WI38 (cell line): ENCODE measurements at regions not wholly inside any gene's neighbourhood (a gene's known extent, or its start where the extent isn't known, plus 50 kb on each side); places are given as distances from the start of the nearest gene placed in this dataset.

ENCODE experiments used
- H3K4me3 ChIP-seq: 2 replicates; pipeline ENCODE4 v1.5.1; 2011; ENCODE audit warnings: low read depth, mild to moderate bottlenecking, control low read depth, low read length
- TF ChIP-seq, protein P1 (sequence below): IDR thresholded peaks from 2 replicates; pipeline ENCODE4 v1.5.1; 2012; ENCODE audit warnings: low read depth, mild to moderate bottlenecking, control low read depth, low read length

DNA sequence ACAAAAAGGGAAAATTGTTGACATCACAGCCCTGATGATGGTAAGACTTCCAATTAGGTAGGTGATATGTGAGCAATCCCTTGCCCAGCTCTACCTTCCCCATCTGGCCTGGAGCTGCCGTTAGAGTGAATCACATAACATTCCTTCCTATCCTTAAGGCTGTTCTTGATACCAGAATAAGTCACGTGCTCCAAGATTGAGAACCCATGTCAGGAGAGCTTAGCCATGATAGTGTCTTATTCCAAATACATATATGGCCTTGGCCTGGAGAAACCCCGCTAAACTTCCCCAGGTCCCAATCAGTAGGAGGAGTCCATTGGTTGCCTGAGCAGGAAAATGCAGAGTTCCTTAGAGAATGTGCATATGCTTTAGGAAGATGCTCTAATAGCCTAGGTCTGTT is 70.0 kb upstream of the ACVR2A start:
- TF ChIP-seq, protein P1, sequence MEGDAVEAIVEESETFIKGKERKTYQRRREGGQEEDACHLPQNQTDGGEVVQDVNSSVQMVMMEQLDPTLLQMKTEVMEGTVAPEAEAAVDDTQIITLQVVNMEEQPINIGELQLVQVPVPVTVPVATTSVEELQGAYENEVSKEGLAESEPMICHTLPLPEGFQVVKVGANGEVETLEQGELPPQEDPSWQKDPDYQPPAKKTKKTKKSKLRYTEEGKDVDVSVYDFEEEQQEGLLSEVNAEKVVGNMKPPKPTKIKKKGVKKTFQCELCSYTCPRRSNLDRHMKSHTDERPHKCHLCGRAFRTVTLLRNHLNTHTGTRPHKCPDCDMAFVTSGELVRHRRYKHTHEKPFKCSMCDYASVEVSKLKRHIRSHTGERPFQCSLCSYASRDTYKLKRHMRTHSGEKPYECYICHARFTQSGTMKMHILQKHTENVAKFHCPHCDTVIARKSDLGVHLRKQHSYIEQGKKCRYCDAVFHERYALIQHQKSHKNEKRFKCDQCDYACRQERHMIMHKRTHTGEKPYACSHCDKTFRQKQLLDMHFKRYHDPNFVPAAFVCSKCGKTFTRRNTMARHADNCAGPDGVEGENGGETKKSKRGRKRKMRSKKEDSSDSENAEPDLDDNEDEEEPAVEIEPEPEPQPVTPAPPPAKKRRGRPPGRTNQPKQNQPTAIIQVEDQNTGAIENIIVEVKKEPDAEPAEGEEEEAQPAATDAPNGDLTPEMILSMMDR, result no peak

DNA sequence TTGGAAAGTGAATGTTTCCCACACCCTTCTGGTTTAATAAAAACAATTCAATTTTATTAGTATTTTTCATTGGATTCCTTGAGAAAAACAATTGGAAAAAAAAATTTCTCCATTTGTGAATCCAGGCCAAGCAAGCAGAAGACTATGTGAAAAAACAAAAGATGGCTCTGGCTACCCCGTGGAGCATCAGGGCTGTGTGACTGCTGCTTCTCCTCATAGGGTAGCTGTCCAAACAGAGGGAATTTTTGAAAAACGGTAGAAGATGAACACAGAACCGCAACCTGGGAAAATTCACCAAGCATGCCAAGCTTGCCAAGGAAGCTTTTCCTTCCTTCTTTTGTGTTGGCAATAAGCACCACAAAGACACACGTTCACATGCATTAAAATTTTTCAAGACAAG is 71.3 kb upstream of the ACVR2A start:
- H3K4me3 ChIP-seq, result no peak overlapping the region
- TF ChIP-seq, protein P1, result no peak

More for the DNA sequence above, 70.0 kb upstream of the ACVR2A start:
- no peak overlapping the region for H3K4me3 ChIP-seq

DNA sequence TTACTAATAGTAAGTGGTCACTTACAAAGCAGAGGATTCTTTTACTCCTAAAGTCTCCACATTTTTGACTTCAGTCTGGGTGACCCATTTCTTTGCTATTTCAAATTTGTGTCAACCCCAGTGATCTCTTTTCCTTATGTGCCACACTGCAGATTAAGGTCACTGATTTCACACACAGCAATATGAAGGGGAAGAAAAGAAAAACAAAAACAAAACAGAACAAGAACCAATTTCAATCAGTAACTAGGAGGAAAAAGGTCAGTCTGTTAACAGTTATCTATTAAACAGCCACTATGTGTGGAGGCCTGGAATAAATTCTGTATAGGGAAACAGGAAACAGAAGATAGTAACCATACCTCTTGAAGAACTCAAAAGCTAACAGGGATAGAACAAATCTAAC is 72.0 kb upstream of the ACVR2A start:
- H3K4me3 ChIP-seq, result no peak overlapping the region
- TF ChIP-seq, protein P1, result no peak

DNA sequence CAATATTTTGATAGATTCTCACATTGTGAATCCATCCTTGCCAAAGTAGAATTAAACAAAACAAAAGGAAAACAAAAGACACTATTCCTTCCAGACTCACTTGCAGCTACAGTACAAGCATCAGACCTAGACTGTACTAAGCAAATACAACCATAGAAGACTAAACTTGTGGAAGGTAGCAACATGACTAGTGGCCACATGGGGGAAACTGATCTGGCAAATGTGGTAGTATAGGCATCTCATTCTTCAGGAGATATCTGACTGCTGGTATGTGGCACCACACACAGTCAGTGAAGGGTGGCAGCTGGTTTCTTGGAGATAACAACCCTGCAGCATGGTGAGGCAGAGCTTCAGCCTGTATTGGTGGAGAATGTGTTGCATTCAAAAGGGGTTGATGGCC is 81.0 kb upstream of the ACVR2A start:
- TF ChIP-seq, protein P1, result no peak
- H3K4me3 ChIP-seq, result no peak overlapping the region

DNA sequence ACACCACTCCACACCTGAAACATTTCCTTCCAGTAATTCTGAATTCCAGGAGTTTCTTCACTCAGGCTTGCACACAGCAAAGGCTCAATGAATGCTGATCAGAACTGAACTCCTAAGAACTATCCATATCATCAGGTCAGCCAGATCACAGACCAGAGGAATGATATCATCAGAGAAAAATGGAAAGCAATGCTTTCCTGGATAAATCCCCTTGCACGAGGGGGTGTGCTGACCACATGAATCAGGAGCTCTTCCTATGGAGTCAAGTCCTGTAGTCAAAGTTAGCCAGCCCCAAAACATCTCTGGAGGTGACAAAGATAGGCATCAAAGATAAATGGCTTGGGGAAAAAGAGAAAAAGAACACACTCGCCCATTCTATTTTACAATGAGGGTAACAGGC is 83.8 kb upstream of the ACVR2A start:
- TF ChIP-seq, protein P1, result no peak
- no peak overlapping the region for H3K4me3 ChIP-seq

DNA sequence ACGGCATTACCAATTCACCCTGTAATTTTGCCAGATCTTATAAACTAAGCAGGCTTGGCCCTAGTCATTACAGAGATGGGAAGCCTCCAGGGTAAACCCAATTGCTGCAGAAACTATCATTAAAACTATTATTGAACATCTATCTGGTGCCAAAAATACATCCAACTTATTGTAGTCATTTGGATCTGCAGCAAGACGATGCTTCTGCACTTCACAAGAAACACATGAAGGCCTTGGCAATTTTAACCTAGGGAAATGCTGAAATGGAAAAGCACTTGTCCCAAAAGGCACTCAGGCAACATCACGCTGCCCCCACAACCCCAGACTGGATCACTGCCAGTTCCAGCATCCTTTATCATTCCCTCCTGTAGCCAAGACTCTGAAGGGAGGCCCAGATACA is 85.3 kb upstream of the ACVR2A start:
- TF ChIP-seq, protein P1, result no peak
- no peak overlapping the region for H3K4me3 ChIP-seq

DNA sequence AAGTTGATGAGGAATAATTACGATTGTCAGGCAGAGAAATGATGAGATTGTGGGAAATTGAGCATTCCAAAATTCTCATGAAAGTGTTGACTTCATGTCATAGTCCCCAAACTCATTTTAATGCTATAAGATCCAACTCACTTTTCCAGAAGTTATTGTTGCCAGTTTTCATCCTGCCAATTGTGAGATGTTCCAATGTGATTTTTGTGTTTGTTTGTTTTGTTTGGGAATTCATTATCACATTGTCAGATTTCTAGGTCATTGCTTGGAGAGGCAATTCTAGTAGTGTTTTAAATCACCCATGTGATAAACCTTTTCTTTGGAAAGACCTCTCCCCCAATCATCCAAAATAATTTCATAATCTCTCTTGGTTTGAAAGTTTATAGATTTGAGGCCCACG is 86.0 kb upstream of the ACVR2A start:
- TF ChIP-seq, protein P1, result no peak
- H3K4me3 ChIP-seq, result no peak overlapping the region
